Heart right ventricle (tissue), 16 donors: ENCODE measurements at regions not wholly inside any gene's neighbourhood (a gene's known extent, or its start where the extent isn't known, plus 50 kb on each side); places are given as distances from the start of the nearest gene placed in this dataset.

ENCODE experiments used
- ATAC-seq, 8 donors: fragments of 200-7000 bp; cut with Tn5 transposase; one replicate each; pipeline ENCODE4 v1.9.1; 2020; ENCODE audit warnings: mild to moderate bottlenecking in 8 of 8, moderate library complexity in 8 of 8, moderate number of reproducible peaks in 1 of 8
- DNase-seq, 2 donors: peaks; one replicate each; pipeline ENCODE4 v3.0.0-alpha.2; 2020
- H3K27ac ChIP-seq, 10 donors: fragments of 200-600 bp; sonication (generic) in 2 of 10; one replicate each; pipeline versions ENCODE4 v1.5.0 to v1.8.0; 2020 to 2022; ENCODE audit warnings: mild to moderate bottlenecking in 3 of 10
- H3K27me3 ChIP-seq, 7 donors: fragments of 200-600 bp; one replicate each; pipeline ENCODE4 v1.8.0; 2021 to 2022; ENCODE audit warnings: mild to moderate bottlenecking in 2 of 7
- H3K36me3 ChIP-seq, 9 donors: fragments of 200-600 bp; sonication (generic) in 1 of 9; one replicate each; pipeline versions ENCODE4 v1.5.0 to v1.8.0; 2020 to 2022; ENCODE audit warnings: mild to moderate bottlenecking in 2 of 9
- H3K4me1 ChIP-seq, 9 donors: fragments of 200-600 bp; sonication (generic) in 1 of 9; one replicate each; pipeline versions ENCODE4 v1.5.0 to v1.8.0; 2020 to 2022; ENCODE audit warnings: mild to moderate bottlenecking in 4 of 9
- H3K4me3 ChIP-seq, 10 donors: fragments of 200-600 bp; sonication (generic) in 2 of 10; one replicate each; pipeline versions ENCODE4 v1.5.0 to v1.8.0; 2020 to 2022; ENCODE audit warnings: mild to moderate bottlenecking in 7 of 10, moderate library complexity in 2 of 10
- H3K9me3 ChIP-seq, 11 donors: fragments of 200-600 bp in 10 of 11; sonication (generic) in 2 of 11; one replicate each; pipeline versions ENCODE4 v1.5.0 to v1.8.0; 2013 to 2022; ENCODE audit warnings: mild to moderate bottlenecking in 2 of 11, control low read depth in 1 of 11, moderate library complexity in 1 of 11
- CTCF ChIP-seq, 9 donors: fragments of 200-600 bp; sonication (generic) in 2 of 9; IDR thresholded peaks; one replicate each; pipeline versions ENCODE4 v1.5.0 to v1.8.0; 2021 to 2022; ENCODE audit warnings: antibody characterized with exemption in 9 of 9, mild to moderate bottlenecking in 5 of 9, moderate library complexity in 1 of 9
- WGBS, 2 donors: extraction: QIAGEN DNeasy Blood & Tissue Kit; methylation state at CpG; one replicate each; pipeline ENCODE4 v1.1.7; 2013; ENCODE audit warnings: inconsistent platforms in 1 of 2; 5-methylcytosine and 5-hydroxymethylcytosine counted together
- intact Hi-C, 10 donors: fragments of 100-400 bp; cut with DNase I; formaldehyde crosslinking; loops; one replicate each; pipeline versions ENCODE4 v1.11.1 to v1.14.2; 2022
- donor health status: Arrhythmogenic right ventricular cardiomyopathy.
- donor health status: ischemic (EF 13 %, LVEDD 7.1; RV severe dilation, severe dysfunction).
- donor health status: healthy with polysubstance abuse.
- donor health status: DM: no; HTN: yes; CAD: no.
- donor health status: DM: no; HTN: no; CAD: no.
- donor health status: ischemic (EF 25% LVEDD 6.9; RV normal size, moderate dysfunction).
- donor health status: ischemic (EF 25% LVEDD 5.7; RV mildly dilated, moderate dysfunction).
- donor health status: healthy.
- donor health status: DM: yes; HTN: yes; CAD: no.
- donor health status: Ischemic cardiomyopathy.
- donor health status: ischemic (EF 35%, LVEDD 5.7; RV mildly dilated, moderate dysfunction).
- donor health status: nonischemic (EF 11% LVEDD 7.7; RV severe dilation, severe dysfunction).
- donor health status: DM: yes; HTN: yes; CAD: no.
- donor health status: PGD.
- donor health status: ischemic (EF 29% LVEDD 5.4; RV normal size, mild dysfunction).
- donor health status: nonischemic (EF 23%, LVEDD 6.1; RV moderate dilation, normal function).

DNA sequence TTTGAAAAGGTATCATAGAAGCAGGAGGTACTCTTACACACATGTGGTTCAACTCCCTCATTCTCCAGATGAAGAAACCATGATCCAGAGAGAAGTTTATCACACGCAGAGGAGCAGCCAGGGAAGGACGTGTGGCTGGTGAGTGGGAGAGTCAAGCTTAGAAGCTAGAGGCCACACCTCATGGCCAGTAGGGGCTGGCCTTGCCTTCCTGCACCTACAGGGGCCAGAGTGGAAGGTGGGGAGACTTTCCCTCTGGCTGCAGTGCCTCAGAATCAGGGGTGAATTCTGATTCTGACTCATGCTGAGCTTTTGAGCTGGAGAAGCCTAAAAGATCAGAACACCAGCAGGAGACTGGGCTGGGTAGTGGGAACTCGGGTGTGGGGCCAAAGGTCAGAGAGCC is 1067.9 kb downstream of the BCL11B start:
- no peak for TF ChIP-seq CTCF (IDR thresholded peaks at IDR 0.05)
- no peaks in the 10 kb centered on the region for H3K36me3 ChIP-seq
- H3K27me3 ChIP-seq: peaks cover 0 to 16% (median 7%) of the 10 kb centered on the region in 7 donors
- 36 to 45% methylated on average over 3 of the region's 3 CpGs for WGBS, 2 donors
- H3K27ac ChIP-seq: no peak overlapping the region
- no peaks in the 10 kb centered on the region for H3K4me1 ChIP-seq
- ATAC-seq: no peak
- no peak for DNase-seq
- intact Hi-C loops: no loop called here
- no peaks in the 10 kb centered on the region for H3K9me3 ChIP-seq
- H3K4me3 ChIP-seq: no peak overlapping the region

- TF ChIP-seq CTCF (IDR thresholded peaks at IDR 0.05): no peak
- H3K27me3 ChIP-seq: peaks cover 0 to 6% (median 0%) of the 10 kb centered on the region in 7 donors
- no peaks in the 10 kb centered on the region for H3K36me3 ChIP-seq
- DNase-seq: no peak
- WGBS, 2 donors: 64 to 66% methylated on average over 10 of the region's 10 CpGs
- no peak overlapping the region for H3K27ac ChIP-seq
- H3K4me3 ChIP-seq: no peak overlapping the region
- no peaks in the 10 kb centered on the region for H3K9me3 ChIP-seq
- ATAC-seq: no peak
- no peaks in the 10 kb centered on the region for H3K4me1 ChIP-seq
- intact Hi-C loops: no loop called here
These were observed 1064.6 kb downstream of the BCL11B start for GRCh38 chr14:98207415-98207814.

- TF ChIP-seq CTCF (IDR thresholded peaks at IDR 0.05): no peak
- Histone ChIP-seq H3K27ac (no peak overlapping the region), H3K36me3 (no peaks in the 10 kb centered on the region), H3K4me3 (no peak overlapping the region), H3K27me3 (peaks cover 0 to 6% (median 0%) of the 10 kb centered on the region in 7 donors), H3K9me3 (no peaks in the 10 kb centered on the region), H3K4me1 (no peaks in the 10 kb centered on the region)
- intact Hi-C loops: no loop called here
- DNase-seq (no peak), ATAC-seq (no peak)
These were observed 1063.8 kb downstream of the BCL11B start for GRCh38 chr14:98208211-98208611.

DNA sequence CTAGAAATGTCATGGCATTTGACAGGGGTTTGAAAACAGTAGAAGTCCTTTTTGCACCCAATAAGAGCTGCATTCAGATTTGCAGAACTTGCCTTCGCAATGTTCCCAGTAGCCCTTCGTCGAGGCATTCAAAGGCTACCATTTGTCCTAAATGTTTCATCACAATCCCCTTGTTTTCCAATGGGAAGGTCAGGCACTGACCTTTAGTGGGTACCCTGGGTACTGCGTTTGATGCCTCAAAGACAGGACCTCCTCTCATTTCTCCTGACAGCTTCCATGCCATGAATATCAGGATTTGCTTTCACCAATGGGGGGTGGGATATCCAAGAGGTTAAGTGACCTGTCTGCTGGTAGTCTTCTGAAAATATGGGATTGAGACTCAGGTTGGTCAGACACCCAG is 1063.1 kb downstream of the BCL11B start:
- H3K9me3 ChIP-seq: no peaks in the 10 kb centered on the region
- 73 to 80% methylated on average over 4 of the region's 4 CpGs for WGBS, 2 donors
- DNase-seq: no peak
- H3K4me1 ChIP-seq: no peaks in the 10 kb centered on the region
- peaks cover 0 to 6% (median 4%) of the 10 kb centered on the region in 7 donors for H3K27me3 ChIP-seq
- no peak for ATAC-seq
- H3K27ac ChIP-seq: no peak overlapping the region
- TF ChIP-seq CTCF (IDR thresholded peaks at IDR 0.05): no peak
- no peak overlapping the region for H3K4me3 ChIP-seq
- intact Hi-C loops: no loop called here
- no peaks in the 10 kb centered on the region for H3K36me3 ChIP-seq
